SU-DHL-6 (cell line): ENCODE measurements at regions not wholly inside any gene's neighbourhood (a gene's known extent, or its start where the extent isn't known, plus 50 kb on each side); places are given as distances from the start of the nearest gene placed in this dataset.

ENCODE experiments used
- H2AFZ ChIP-seq: fragments of 200-600 bp; sonication (generic); 2 replicates; pipeline ENCODE4 v1.6.1; 2014; ENCODE audit warnings: low read depth, mild to moderate bottlenecking, moderate library complexity, mixed read lengths, antibody characterized with exemption, low read length; ENCODE audit not compliant: severe bottlenecking
- H3F3A ChIP-seq: fragments of 200-600 bp; shearing (Covaris generic); 2 replicates; pipeline ENCODE4 v1.6.0; 2016; ENCODE audit warnings: antibody characterized with exemption, mild to moderate bottlenecking; ENCODE audit not compliant: insufficient read depth
- H3K27ac ChIP-seq: fragments of 200-600 bp; sonication (generic); 2 replicates; pipeline ENCODE4 v1.5.1; 2016; ENCODE audit warnings: low read depth, mild to moderate bottlenecking, low read length, moderate library complexity, mixed read lengths
- H3K27me3 ChIP-seq: fragments of 200-600 bp; sonication (generic), shearing (Covaris generic); 2 replicates; pipeline ENCODE4 v1.6.0; 2014; ENCODE audit warnings: mild to moderate bottlenecking, low read length
- H3K36me3 ChIP-seq: fragments of 200-600 bp; sonication (generic); 2 replicates; pipeline ENCODE4 v1.6.1; 2014; ENCODE audit warnings: mild to moderate bottlenecking, low read length, mixed read lengths
- H3K4me2 ChIP-seq: fragments of 300-600, 200-600 bp; shearing (Covaris generic), sonication (generic); 2 replicates; pipeline ENCODE4 v1.6.0; 2014; ENCODE audit warnings: low read length, low read depth, mild to moderate bottlenecking; ENCODE audit not compliant: poor library complexity, severe bottlenecking
- H3K4me3 ChIP-seq: fragments of 200-600 bp; sonication (generic); 2 replicates; pipeline ENCODE4 v1.5.1; 2014; ENCODE audit warnings: antibody characterized with exemption, low read length, mild to moderate bottlenecking, mixed read lengths; ENCODE audit not compliant: insufficient read depth, poor library complexity, severe bottlenecking
- H3K79me2 ChIP-seq: fragments of 200-600 bp; sonication (generic); 2 replicates; pipeline ENCODE4 v1.6.1; 2014; ENCODE audit warnings: mild to moderate bottlenecking, low read length, moderate library complexity; ENCODE audit not compliant: insufficient read depth
- H3K9ac ChIP-seq: fragments of 200-600 bp; sonication (generic); 2 replicates; pipeline ENCODE4 v1.7.0; 2014; ENCODE audit warnings: mild to moderate bottlenecking, low read length
- H3K9me2 ChIP-seq: fragments of 200-600 bp; sonication (generic); replicated peaks from 2 replicates; pipeline ENCODE4 v1.6.1; 2014; ENCODE audit warnings: low read length; ENCODE audit not compliant: insufficient read depth
- H3K9me3 ChIP-seq: fragments of 200-600 bp; sonication (generic); 2 replicates; pipeline ENCODE4 v1.6.1; 2014; ENCODE audit warnings: low read length, mixed read lengths; ENCODE audit not compliant: insufficient read depth
- H4K20me1 ChIP-seq: fragments of 200-600 bp; sonication (generic); 2 replicates; pipeline ENCODE4 v1.6.1; 2014; ENCODE audit warnings: low read depth, mild to moderate bottlenecking, antibody characterized with exemption, low read length, moderate library complexity, mixed read lengths
- EZH2phosphoT487 ChIP-seq: fragments of 200-600 bp; sonication (generic), shearing (Covaris generic); conservative IDR thresholded peaks from 2 replicates; pipeline ENCODE4 v1.6.1; 2018; ENCODE audit warnings: mild to moderate bottlenecking, antibody characterized with exemption, low read length, moderate library complexity, mixed read lengths
- TF ChIP-seq, protein P1 (sequence below): fragments of 200-600 bp; sonication (generic); IDR thresholded peaks from one replicate; pipeline ENCODE4 v1.5.1; 2017; ENCODE audit warnings: antibody characterized with exemption, mild to moderate bottlenecking, low read length, moderate library complexity; ENCODE audit not compliant: insufficient read depth, poor library complexity, severe bottlenecking

DNA sequence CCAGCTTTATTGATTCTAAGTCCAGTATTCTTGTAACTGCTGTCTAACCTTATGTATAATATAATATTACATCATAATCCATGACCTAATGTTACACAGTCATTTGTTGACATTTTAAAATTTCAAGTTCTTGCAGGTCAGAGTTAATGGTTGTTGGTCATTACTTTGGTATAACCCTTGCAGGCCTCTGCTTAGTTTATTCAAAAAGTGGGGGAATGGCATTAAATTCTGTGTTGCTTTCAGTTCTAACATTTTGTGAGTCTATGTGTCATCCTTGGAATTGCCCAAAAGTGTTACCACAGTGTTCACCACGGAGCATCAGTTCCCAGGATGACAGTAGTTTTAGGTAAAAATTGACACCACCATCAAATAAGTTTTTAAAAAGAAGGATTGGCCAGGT is 174.8 kb upstream of the BCL6 start:
- Histone ChIP-seq H3K27me3 (no peaks in the 10 kb centered on the region), H4K20me1 (no peaks in the 10 kb centered on the region), H3K79me2 (no peaks in the 10 kb centered on the region), H2AFZ (no peak overlapping the region), H3K4me2 (peak overlapping the region; percentile 62), H3K9me3 (peaks cover 8% of the 10 kb centered on the region; the same call in 1 of the 2 replicates), H3K9me2 (no peaks in the 10 kb centered on the region), H3K27ac (peak overlapping the region; percentile 93), H3K36me3 (peaks cover 9% of the 10 kb centered on the region), H3K9ac (peak overlapping the region; percentile 60), H3F3A (peaks cover 75% of the 10 kb centered on the region), H3K4me3 (no peak overlapping the region)
- TF ChIP-seq, protein P1, sequence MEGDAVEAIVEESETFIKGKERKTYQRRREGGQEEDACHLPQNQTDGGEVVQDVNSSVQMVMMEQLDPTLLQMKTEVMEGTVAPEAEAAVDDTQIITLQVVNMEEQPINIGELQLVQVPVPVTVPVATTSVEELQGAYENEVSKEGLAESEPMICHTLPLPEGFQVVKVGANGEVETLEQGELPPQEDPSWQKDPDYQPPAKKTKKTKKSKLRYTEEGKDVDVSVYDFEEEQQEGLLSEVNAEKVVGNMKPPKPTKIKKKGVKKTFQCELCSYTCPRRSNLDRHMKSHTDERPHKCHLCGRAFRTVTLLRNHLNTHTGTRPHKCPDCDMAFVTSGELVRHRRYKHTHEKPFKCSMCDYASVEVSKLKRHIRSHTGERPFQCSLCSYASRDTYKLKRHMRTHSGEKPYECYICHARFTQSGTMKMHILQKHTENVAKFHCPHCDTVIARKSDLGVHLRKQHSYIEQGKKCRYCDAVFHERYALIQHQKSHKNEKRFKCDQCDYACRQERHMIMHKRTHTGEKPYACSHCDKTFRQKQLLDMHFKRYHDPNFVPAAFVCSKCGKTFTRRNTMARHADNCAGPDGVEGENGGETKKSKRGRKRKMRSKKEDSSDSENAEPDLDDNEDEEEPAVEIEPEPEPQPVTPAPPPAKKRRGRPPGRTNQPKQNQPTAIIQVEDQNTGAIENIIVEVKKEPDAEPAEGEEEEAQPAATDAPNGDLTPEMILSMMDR, result no peak
- TF ChIP-seq EZH2phosphoT487, result no peak

DNA sequence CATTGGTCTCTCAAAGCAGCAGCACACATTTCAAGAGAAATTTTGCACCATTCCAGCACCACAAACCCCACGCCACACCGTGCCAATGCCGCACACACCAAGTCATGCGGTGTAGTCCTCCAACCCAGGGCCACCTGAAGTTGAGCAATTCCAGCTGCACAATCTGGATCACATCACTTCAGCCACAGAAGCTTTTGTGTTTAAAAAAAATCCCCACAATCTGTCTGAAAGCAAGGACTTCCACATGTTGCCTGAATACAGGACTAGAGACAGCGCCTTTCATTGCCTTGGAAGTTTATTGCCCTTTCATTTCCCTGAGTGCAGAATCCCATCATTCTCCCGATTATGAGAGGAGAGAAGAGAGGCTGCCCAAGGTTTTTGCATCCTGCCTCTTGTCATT is 175.6 kb upstream of the BCL6 start:
- peak overlapping the region; percentile 99 for H3K27ac ChIP-seq
- no peak overlapping the region for H3K4me3 ChIP-seq
- no peaks in the 10 kb centered on the region for H3K27me3 ChIP-seq
- H4K20me1 ChIP-seq, result no peaks in the 10 kb centered on the region
- H3K36me3 ChIP-seq, result peaks cover 11% of the 10 kb centered on the region
- H3F3A ChIP-seq, result peaks cover 83% of the 10 kb centered on the region
- TF ChIP-seq EZH2phosphoT487, result no peak
- TF ChIP-seq, protein P1, result no peak
- H3K9me2 ChIP-seq, result no peaks in the 10 kb centered on the region
- H3K79me2 ChIP-seq, result no peaks in the 10 kb centered on the region
- H3K9me3 ChIP-seq, result peaks cover 9% of the 10 kb centered on the region; the same call in 1 of the 2 replicates
- H2AFZ ChIP-seq, result no peak overlapping the region
- H3K9ac ChIP-seq, result peak overlapping the region; percentile 49
- H3K4me2 ChIP-seq, result peak overlapping the region; percentile 46

DNA sequence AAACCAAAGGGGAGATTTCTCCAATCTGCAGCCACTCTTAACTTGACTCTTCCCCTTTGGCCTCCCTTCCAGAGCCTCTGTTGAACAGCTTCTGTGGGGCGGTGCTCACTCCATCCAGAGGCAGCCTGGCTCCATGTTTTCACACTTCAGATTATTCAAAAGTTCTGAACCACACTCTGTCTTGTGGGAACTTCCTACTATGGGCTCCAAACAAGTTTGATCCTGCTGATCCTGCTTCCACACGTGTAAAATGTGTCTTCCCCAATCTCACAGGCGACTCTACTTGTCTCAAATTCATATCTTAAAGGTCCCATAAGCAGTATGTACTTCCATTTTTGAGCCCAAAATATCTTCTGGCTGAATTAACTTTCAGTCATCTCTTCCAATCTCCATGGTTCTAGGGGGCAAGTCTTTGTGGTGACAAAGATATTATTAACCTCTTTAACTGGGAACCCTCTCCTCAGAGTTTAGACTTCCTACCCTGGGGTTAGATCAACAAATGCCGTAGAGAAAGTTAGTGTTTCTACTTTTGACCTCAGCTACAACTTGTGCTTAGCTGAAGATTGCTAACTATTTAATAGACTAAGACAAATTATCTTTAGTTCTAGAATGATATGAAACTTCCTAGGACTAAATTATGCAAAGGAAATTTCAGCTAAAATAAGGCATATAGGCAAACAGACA is 176.3 kb upstream of the BCL6 start:
- TF ChIP-seq, protein P1, result no peak
- TF ChIP-seq EZH2phosphoT487, result no peak
- peaks cover 84% of the 10 kb centered on the region for H3F3A ChIP-seq
- H3K27ac ChIP-seq, result peak overlapping the region; percentile 99
- H3K79me2 ChIP-seq, result no peaks in the 10 kb centered on the region
- H3K36me3 ChIP-seq, result peaks cover 11% of the 10 kb centered on the region
- peaks cover 9% of the 10 kb centered on the region; the same call in 1 of the 2 replicates for H3K9me3 ChIP-seq
- H3K27me3 ChIP-seq, result no peaks in the 10 kb centered on the region
- no peaks in the 10 kb centered on the region for H3K9me2 ChIP-seq
- no peaks in the 10 kb centered on the region for H4K20me1 ChIP-seq
- H3K4me3 ChIP-seq, result no peak overlapping the region
- peak overlapping the region; percentile 46 for H3K4me2 ChIP-seq
- peak overlapping the region; percentile 49 for H3K9ac ChIP-seq
- no peak overlapping the region for H2AFZ ChIP-seq
